Heart left ventricle (tissue), 13 donors: ENCODE measurements at regions not wholly inside any gene's neighbourhood (a gene's known extent, or its start where the extent isn't known, plus 50 kb on each side); places are given as distances from the start of the nearest gene placed in this dataset.

Experiments
- POLR2A ChIP-seq, 2 donors: fragments of 450-650 bp; IDR thresholded peaks; one replicate each; pipeline ENCODE4 v1.6.1; 2017; ENCODE audit warnings: antibody characterized with exemption in 2 of 2, mild to moderate bottlenecking in 2 of 2, moderate library complexity in 2 of 2
- TF ChIP-seq, protein P1 (sequence below), 12 donors: fragments of 200-600 bp; sonication (generic) in 4 of 12; IDR thresholded peaks; one replicate each; pipeline versions ENCODE4 v1.5.0 to v1.8.0; 2018 to 2022; ENCODE audit warnings: antibody characterized with exemption in 12 of 12, mild to moderate bottlenecking in 5 of 12
- donor health status: ischemic (EF 13 %, LVEDD 7.1; RV severe dilation, severe dysfunction).
- donor health status: DM: no; HTN: yes; CAD: no.
- donor health status: DM: no; HTN: no; CAD: no.
- donor health status: ischemic (EF 25% LVEDD 6.9; RV normal size, moderate dysfunction).
- donor health status: ischemic (EF 25% LVEDD 5.7; RV mildly dilated, moderate dysfunction).
- donor health status: ischemic (EF 35%, LVEDD 5.7; RV mildly dilated, moderate dysfunction).
- donor health status: nonischemic (EF 11% LVEDD 7.7; RV severe dilation, severe dysfunction).
- donor health status: DM: yes; HTN: yes; CAD: no.
- donor health status: PGD.
- donor health status: ischemic (EF 29% LVEDD 5.4; RV normal size, mild dysfunction).
- donor health status: nonischemic (EF 23%, LVEDD 6.1; RV moderate dilation, normal function).

DNA sequence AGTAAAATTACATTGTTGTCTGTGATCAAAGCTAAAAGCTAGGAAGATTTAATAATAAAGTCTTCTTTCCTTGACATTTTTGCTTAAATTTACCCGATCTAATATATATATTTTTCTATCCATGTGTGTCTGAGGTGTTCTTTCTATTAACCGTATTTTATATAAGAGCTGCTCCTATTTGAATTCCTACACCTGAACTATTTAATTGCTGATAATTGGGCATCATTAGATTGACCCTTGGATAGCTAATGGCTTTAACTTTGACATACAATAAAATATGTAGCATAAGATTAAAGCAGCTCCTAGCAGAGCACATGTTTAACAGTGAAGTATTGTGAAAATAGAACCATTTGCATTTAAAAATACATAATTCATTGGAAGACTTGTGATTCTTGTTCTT lies 792.7 kb downstream of the MAT2B start:
- TF ChIP-seq, protein P1, sequence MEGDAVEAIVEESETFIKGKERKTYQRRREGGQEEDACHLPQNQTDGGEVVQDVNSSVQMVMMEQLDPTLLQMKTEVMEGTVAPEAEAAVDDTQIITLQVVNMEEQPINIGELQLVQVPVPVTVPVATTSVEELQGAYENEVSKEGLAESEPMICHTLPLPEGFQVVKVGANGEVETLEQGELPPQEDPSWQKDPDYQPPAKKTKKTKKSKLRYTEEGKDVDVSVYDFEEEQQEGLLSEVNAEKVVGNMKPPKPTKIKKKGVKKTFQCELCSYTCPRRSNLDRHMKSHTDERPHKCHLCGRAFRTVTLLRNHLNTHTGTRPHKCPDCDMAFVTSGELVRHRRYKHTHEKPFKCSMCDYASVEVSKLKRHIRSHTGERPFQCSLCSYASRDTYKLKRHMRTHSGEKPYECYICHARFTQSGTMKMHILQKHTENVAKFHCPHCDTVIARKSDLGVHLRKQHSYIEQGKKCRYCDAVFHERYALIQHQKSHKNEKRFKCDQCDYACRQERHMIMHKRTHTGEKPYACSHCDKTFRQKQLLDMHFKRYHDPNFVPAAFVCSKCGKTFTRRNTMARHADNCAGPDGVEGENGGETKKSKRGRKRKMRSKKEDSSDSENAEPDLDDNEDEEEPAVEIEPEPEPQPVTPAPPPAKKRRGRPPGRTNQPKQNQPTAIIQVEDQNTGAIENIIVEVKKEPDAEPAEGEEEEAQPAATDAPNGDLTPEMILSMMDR (IDR thresholded peaks at IDR 0.05), result no peak
- no peak for TF ChIP-seq POLR2A (IDR thresholded peaks at IDR 0.05)
